ENCODE measurements at regions not wholly inside any gene's neighbourhood (a gene's known extent, or its start where the extent isn't known, plus 50 kb on each side); places are given as distances from the start of the nearest gene placed in this dataset.

DNA sequence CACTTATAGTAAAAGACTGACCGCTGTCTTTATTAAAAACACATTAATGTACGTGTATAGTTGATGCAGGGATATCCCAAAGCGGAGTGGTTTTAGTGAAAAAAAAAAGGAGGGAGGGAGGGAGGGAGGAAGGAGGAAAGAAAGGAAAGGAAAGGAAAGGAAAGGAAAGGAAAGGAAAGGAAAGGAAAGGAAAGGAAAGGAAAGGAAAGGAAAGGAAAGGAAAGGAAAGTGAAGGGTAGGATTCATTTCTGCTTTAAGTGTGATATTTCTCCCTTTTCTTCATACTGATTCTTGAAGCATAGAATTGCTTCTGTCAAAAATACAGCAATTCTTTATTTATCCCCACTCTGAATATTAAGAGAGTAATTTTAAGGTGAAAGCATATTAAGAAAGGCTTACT lies 504.9 kb downstream of the PPP4R3C start:
- ChIA-PET CTCF (no interaction called here), POLR2A (no interaction called here)
- TF ChIP-seq, protein P1, sequence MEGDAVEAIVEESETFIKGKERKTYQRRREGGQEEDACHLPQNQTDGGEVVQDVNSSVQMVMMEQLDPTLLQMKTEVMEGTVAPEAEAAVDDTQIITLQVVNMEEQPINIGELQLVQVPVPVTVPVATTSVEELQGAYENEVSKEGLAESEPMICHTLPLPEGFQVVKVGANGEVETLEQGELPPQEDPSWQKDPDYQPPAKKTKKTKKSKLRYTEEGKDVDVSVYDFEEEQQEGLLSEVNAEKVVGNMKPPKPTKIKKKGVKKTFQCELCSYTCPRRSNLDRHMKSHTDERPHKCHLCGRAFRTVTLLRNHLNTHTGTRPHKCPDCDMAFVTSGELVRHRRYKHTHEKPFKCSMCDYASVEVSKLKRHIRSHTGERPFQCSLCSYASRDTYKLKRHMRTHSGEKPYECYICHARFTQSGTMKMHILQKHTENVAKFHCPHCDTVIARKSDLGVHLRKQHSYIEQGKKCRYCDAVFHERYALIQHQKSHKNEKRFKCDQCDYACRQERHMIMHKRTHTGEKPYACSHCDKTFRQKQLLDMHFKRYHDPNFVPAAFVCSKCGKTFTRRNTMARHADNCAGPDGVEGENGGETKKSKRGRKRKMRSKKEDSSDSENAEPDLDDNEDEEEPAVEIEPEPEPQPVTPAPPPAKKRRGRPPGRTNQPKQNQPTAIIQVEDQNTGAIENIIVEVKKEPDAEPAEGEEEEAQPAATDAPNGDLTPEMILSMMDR (IDR thresholded peaks at IDR 0.05; ENCODE audit: control extremely low read depth, extremely low read depth, low read depth, missing control alignments), result no peak
- no peak for DNase-seq (ENCODE audit: extremely low spot score)

- TF ChIP-seq, protein P1 (IDR thresholded peaks at IDR 0.05; ENCODE audit: control extremely low read depth, extremely low read depth, low read depth, missing control alignments), result no peak
- ChIA-PET CTCF (interaction anchor here (1.3 kb wide), 1 partner anchor 14 kb away, joined by 4 read pairs; no protein-coding TSS in a partner anchor), POLR2A (no interaction called here)
- DNase-seq (ENCODE audit: extremely low spot score), result no peak
Observed at GRCh38 chrX:26954029-26954428, 509.1 kb downstream of the PPP4R3C start.

GRCh38 chrX:26952213-26952612 lies 510.9 kb downstream of the PPP4R3C start:
- TF ChIP-seq, protein P1 (IDR thresholded peaks at IDR 0.05; ENCODE audit: control extremely low read depth, extremely low read depth, low read depth, missing control alignments), result no peak
- no peak for DNase-seq (ENCODE audit: extremely low spot score)
- CTCF ChIA-PET, result no interaction called here
- POLR2A ChIA-PET, result no interaction called here

- no peak for DNase-seq (ENCODE audit: extremely low spot score)
- TF ChIP-seq, protein P1 (IDR thresholded peaks at IDR 0.05; ENCODE audit: control extremely low read depth, extremely low read depth, low read depth, missing control alignments), result no peak
- ChIA-PET CTCF (no interaction called here), POLR2A (no interaction called here)
Observed at GRCh38 chrX:26927419-26927818, 535.7 kb downstream of the PPP4R3C start.

DNA sequence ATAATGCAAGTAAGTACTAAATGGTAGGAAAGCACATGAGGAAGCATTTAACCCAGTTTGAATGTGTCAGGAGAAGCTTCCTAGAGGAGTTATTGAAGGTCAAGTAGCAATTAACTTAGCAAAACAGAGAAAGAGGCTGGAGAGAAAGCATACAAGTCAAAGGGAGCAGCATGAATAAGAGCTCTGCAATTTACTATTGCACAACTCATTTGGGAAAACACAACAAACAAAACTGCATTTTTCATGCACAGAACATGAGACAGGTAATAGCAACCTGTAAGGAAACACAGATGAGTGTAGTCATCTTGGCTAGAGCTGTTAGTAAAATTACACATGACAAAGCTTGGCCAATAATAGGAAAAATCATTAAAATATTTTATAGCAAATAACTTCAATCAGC lies 538.1 kb downstream of the PPP4R3C start:
- DNase-seq (ENCODE audit: extremely low spot score), result no peak
- ChIA-PET CTCF (no interaction called here), POLR2A (no interaction called here)
- TF ChIP-seq, protein P1 (IDR thresholded peaks at IDR 0.05; ENCODE audit: control extremely low read depth, extremely low read depth, low read depth, missing control alignments), result no peak

DNA sequence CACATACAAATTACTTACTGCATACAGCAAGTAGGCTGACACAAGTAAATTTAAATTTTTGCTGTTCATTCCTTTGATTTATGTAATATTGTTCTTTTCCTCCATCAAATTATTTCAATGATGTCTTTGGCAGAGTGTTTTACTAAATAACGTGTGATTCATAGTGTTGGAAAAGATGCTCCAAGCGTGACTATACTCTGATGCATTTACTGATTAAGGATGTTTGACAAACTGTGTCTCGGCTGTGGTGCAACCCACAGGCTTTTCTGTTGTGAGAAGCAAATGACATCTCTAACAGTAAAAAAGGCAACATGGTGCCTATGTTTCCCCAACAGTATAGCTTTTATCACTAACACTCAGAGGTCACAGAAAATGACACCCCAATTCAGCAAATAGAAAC lies 540.9 kb downstream of the PPP4R3C start:
- CTCF ChIA-PET, result no interaction called here
- no peak for DNase-seq (ENCODE audit: extremely low spot score)
- TF ChIP-seq, protein P1 (IDR thresholded peaks at IDR 0.05; ENCODE audit: control extremely low read depth, extremely low read depth, low read depth, missing control alignments), result no peak
- POLR2A ChIA-PET, result no interaction called here

DNA sequence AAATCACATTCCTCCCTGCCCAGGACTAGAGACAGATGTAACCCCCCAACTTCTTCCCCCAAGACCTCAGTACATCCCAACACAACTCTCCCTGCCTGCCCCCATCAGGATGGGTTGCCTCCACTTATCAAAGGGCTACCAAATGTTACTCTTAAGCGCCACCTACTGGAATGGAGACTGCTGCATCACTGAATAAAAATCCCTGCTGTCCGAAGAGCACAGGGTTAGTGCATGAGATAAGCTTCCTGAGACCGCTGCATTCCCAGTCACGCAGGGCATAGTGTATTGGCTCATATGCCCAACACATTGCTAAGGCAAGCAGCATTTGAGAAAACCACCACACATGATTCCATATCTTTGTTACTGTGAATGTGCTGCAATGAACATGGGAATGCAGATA lies 544.5 kb downstream of the PPP4R3C start:
- no peak for DNase-seq (ENCODE audit: extremely low spot score)
- TF ChIP-seq, protein P1 (IDR thresholded peaks at IDR 0.05; ENCODE audit: control extremely low read depth, extremely low read depth, low read depth, missing control alignments), result peak; percentile 36
- POLR2A ChIA-PET, result no interaction called here
- CTCF ChIA-PET, result interaction anchor here (1.3 kb wide), 1 partner anchor 19 kb away, joined by 4 read pairs; no protein-coding TSS in a partner anchor

Data from GM10248 (cell line).